GM10248 (cell line): ENCODE measurements at regions not wholly inside any gene's neighbourhood (a gene's known extent, or its start where the extent isn't known, plus 50 kb on each side); places are given as distances from the start of the nearest gene placed in this dataset.

Experiments used
- CTCF ChIA-PET: fragments of 300-600 bp; sonication (Branson Sonifier 250); formaldehyde crosslinking; extraction: SDS; loops from one replicate; lab custom pipeline; 2021; ENCODE audit warnings: antibody characterized with exemption; lab: Yijun Ruan, JAX
- POLR2A ChIA-PET: fragments of 350-650 bp; sonication (Branson Sonifier 250); formaldehyde crosslinking; extraction: SDS; loops from one replicate; lab custom pipeline; 2020; ENCODE audit warnings: antibody characterized with exemption; lab: Yijun Ruan, JAX
- DNase-seq: peaks from one replicate; pipeline ENCODE4 v3.0.0; 2012; ENCODE audit errors: extremely low spot score
- CTCF ChIP-seq: IDR thresholded peaks from 2 replicates; pipeline ENCODE4 v1.5.1; 2012; ENCODE audit warnings: mild to moderate bottlenecking, low read depth; ENCODE audit errors: extremely low read depth, missing control alignments, control extremely low read depth

GRCh38 chr2:126828491-126828890, 70.2 kb upstream of the TEX51 start:
- DNase-seq: no peak
- TF ChIP-seq CTCF: no peak
- POLR2A ChIA-PET: no interaction called here
- CTCF ChIA-PET: no interaction called here

- no peak for DNase-seq
- POLR2A ChIA-PET: no interaction called here
- CTCF ChIA-PET: no interaction called here
- TF ChIP-seq CTCF: no peak
Observed at GRCh38 chr2:126831234-126832005, 67.3 kb upstream of the TEX51 start.

- no peak for DNase-seq
- POLR2A ChIA-PET: no interaction called here
- CTCF ChIA-PET: no interaction called here
- TF ChIP-seq CTCF: no peak
Observed at GRCh38 chr2:126832014-126832413, 66.7 kb upstream of the TEX51 start.

GRCh38 chr2:126832757-126833156, 65.9 kb upstream of the TEX51 start:
- CTCF ChIA-PET: no interaction called here
- TF ChIP-seq CTCF: no peak
- DNase-seq: no peak
- POLR2A ChIA-PET: no interaction called here

- CTCF ChIA-PET: no interaction called here
- TF ChIP-seq CTCF: no peak
- POLR2A ChIA-PET: no interaction called here
- no peak for DNase-seq
Observed at GRCh38 chr2:126834006-126834659, 64.6 kb upstream of the TEX51 start.

- CTCF ChIA-PET: no interaction called here
- DNase-seq: no peak
- TF ChIP-seq CTCF: no peak
- POLR2A ChIA-PET: no interaction called here
Observed at GRCh38 chr2:126835261-126835660, 63.4 kb upstream of the TEX51 start.
